ENCODE measurements at regions not wholly inside any gene's neighbourhood (a gene's known extent, or its start where the extent isn't known, plus 50 kb on each side); places are given as distances from the start of the nearest gene placed in this dataset.

GRCh38 chr16:86987746-86988670, 329.2 kb downstream of the C16orf95 start:
- no peak for DNase-seq

DNA sequence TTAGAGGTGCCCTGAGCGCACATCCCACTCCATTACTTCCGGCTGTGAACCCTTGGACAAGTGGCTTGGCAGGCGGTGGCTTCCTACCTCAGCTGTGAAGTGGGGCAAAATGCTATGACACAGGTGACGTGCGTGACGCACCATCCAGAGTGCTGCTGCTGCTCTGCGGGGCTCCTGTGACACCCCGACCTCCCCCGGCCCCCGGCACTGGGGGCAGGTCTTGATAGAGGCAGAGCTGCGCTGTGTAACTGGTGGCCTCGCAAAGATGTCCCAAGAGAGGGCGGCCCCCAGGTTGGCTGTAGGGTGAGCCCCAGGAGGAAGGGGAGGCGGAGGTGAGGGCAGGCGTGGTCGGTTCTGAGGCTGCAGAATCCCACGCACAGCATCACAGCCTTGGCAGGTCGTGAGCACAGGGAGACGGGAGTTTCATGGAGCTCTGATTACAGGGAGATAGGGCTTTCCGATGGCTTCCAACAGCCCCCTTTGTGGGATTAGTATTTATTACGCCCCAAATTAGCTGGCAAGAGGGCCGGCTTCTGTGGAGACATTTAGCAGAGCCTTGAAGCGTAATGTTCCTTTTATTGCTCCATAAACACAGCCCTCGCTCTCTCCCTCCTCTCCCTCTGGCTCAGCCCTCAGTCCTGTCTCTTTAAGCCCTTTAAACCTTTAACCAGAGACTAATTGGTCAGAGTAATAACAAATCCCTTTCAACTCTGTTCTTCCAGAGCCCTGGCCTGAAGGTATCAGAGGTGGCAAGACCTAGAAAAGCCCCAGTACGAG, 328.1 kb downstream of the C16orf95 start:
- DNase-seq, result no peak

DNA sequence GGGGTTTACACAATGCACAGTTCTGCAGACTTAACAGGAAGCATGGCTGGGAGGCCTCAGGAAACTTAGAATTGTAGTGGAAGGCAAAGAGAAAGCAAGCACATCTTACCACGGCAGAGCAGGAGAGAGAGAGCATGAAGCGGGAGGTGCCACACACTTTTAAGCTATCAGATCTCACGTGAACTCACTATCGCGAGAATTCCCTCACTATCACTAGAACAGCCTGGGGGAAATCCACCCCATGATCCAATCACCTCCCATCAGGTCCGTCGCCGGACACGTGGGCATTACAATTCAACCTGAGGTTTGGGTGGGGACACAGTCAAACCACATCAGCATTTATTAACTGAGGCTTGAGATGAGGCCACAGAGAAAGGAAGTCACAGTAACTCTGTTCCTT, 326.7 kb downstream of the C16orf95 start:
- DNase-seq, result no peak

DNA sequence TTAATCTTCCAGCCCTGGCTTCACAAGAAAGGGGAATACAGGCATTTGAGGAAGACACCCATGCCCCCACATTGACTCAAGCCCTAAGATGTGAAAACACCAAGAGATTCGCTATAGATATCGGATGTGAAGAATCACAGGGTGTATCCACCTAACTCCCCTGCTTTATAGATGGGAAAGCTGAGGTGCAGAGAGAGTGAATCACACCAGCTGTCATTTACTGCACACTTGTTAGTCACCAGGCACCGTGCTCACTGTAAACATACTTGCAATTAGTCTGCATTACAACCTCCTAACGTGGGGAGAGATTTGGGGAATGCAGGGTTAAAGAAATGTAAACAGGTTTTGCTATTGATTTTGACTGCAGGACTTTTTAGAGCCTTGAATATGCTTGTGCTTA, 325.5 kb downstream of the C16orf95 start:
- DNase-seq, result no peak

DNA sequence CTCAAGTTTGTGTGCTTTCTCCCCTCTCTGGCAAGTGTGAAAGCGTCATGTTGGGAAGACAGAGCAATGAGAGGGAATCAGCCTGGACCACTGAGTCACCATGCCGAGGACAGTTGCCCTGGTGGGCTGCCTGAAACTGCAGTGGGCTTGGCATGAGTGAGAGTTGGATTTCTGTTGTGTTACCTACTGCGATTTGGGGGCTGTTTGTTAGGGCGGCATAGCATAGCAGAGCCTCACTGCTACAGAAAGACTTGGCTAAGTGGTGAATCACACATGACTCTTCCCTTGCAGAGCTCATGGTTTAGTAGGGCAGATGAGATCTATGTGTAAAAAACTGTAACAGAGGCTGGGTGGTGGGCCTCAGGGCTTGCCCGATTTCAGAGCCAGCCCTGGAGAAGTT, 324.6 kb downstream of the C16orf95 start:
- DNase-seq, result no peak

GRCh38 chr16:86993426-86994110, 323.6 kb downstream of the C16orf95 start:
- no peak for DNase-seq

DNA sequence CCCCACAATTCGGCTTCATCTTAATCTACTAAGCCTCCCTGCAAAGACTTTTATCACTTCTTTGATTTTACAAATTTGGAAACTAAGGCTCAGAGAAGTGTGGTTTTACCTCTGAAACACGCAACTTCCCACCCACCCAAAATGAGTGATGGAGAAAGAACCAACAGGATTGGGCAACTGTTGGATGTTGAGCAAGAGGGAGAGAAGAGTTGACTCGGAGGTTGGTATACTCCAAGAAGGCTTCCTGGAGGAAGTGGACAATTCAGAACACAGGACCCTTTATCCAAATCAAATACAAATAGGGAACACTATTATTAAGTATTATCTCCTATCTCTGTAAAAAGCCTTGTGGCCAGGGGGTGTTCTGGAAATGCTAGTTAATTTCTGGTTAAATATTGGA, 323.0 kb downstream of the C16orf95 start:
- no peak for DNase-seq

- no peak for DNase-seq
Observed at GRCh38 chr16:86994651-86995171, 322.5 kb downstream of the C16orf95 start.

- DNase-seq, result no peak
Observed at GRCh38 chr16:86995456-86995855, 321.7 kb downstream of the C16orf95 start.

GRCh38 chr16:86996081-86996480, 321.1 kb downstream of the C16orf95 start:
- DNase-seq, result no peak

DNA sequence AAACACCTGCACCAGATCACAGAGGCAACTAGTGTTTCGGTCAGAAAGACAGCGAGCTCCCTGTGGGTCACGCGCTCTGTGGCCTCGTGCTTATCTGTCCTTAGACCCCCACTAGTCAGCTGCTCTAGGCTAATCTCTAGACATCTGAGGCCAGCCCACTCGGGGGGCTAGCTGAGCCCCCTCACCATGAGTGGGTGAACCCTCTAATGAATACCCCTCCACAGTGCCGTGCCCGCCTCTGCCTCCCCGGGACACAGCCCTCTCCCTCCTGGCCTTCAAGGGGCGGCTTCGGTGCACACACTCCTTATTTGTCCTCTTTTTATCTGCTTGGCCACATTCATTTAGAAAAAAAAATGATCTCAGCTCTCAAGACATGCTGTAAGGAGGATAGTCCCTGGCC, 320.1 kb downstream of the C16orf95 start:
- DNase-seq, result no peak

- no peak for DNase-seq
Observed at GRCh38 chr16:86998196-86999001, 318.8 kb downstream of the C16orf95 start.

GRCh38 chr16:87000001-87000400, 317.2 kb downstream of the C16orf95 start:
- DNase-seq, result no peak

DNA sequence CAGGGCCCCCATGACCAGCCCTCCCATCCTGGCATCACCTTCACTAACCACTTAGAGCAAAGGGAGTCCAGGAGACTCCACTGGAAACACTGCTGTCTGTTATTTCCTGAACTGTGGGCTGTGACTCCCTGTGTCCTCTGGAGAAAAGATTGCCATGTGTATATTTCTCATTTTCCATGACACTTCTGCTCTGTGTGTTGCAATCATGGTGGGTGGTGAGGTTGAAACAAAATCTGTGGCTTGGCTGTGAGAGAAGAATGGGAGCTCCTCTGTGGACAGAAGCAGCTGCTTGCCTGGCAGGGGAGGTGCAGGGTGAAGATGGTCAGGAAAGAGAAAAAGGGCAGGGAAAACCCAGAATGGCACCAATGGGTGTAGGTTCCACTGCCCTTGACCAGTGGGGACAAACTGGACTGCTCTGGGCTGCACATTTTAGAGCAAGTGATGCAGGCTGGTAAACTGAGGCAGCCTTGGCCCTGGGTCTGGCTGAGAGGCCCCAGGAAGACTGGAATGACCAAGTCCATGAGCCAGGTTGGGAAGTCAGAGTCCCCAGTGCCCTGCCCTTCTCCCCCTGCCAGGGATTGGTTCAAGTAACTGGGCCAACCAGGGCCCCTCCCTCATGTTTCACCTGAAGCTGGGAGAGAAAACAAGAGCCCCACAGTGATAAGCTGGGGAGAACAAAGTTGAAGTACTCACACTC, 314.3 kb downstream of the C16orf95 start:
- no peak for DNase-seq

- no peak for DNase-seq
Observed at GRCh38 chr16:87003414-87003755, 313.8 kb downstream of the C16orf95 start.

DNA sequence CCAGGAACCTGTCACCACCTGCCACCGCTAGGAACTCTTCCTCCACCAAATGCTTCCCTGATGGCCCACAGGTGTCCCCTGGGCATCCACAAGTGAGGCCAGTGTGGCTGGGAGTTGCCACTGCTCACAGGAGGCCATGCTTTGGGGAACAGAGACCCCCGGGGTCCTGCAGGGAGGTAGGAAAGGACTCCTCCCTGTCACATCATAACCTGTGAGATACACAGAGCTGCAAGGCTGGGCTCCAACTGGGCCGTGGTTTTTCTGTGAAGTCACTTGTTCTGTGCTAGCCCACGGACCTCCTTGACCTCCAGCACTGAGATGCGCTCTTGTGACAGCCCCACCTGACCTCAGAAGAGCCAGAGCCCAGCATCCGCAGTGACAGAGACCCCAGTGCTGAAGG, 311.2 kb downstream of the C16orf95 start:
- no peak for DNase-seq

DNA sequence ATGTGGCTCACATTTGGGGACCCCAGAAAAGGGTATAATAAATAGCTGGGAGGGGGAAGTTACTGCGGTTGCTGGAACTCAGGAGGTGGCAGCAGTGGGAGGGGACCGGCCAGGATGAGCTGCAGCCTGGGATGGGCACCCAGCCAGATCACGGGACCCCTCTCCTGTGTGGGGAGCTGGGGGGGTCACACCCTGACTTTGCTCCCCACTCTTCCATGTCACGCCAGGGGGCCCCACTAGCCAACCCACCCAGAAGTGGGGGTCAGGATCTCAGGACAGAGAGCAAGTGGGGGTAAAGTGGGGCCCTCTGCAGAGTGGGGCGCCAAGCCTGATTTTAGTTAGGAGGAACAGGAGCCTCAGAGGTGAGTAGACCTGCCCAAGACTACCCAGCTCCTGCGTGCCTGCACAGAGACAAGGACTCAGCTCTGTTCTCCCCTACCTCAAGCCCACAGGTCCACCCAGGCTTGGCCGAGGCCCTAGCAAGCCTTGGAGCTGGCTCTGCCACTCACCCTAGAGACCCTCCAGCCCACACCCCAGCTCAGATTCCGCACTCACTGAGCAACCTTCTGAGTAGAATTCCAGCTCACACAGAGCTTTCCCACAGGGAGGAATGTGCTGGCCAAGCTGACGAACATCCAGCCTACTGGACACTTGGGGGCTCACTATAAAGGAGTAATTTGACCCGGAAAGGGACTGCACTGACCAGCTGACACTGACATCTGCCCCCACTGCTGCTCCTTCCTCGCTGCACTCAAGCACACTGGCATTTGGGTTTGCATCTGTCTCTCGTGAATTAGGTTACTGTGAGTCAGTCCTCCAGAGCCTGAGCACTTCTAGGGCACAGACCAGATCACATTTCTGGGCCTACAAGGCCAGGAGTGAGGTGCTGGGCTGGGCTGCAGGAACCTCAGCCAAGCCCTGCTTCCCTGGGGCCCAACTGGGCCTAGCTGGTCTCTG, 310.1 kb downstream of the C16orf95 start:
- DNase-seq, result no peak

DNA sequence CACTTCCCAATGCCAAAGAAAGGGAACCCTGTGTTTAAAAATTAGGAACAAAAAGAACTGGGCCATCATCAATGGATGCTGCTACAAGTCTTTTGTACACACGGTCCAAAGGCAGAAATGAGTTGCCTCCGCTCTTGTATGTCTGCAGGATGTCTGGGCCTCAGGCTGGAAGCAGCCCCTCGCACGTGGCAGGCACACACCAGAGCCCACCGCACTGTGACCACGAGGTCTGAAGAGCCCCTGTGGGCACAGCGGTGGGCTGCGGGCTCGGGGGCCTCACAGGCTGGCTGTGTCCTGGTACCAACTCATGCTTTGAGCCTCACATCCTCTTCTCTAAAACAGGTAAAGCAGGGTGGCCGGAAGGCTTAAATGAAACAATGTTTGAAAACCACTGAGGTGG, 309.3 kb downstream of the C16orf95 start:
- DNase-seq, result no peak

- DNase-seq, result no peak
Observed at GRCh38 chr16:87008664-87009063, 308.5 kb downstream of the C16orf95 start.

Data from NCI-H2081 (cell line).